Right lobe of liver (tissue), 4 donors: ENCODE measurements at regions not wholly inside any gene's neighbourhood (a gene's known extent, or its start where the extent isn't known, plus 50 kb on each side); places are given as distances from the start of the nearest gene placed in this dataset.

Experiments used
- CTCF ChIP-seq, 4 donors: fragments of 200-600 bp in 3 of 4; fragments of 450-650 bp in 1 of 4; IDR thresholded peaks; one replicate each; pipeline versions ENCODE4 v1.5.1 to v1.8.0; 2016 to 2022; ENCODE audit warnings: antibody characterized with exemption in 4 of 4, mild to moderate bottlenecking in 2 of 4
- POLR2A ChIP-seq: fragments of 450-650 bp; IDR thresholded peaks from one replicate; pipeline ENCODE4 v1.6.1; 2017; ENCODE audit warnings: antibody characterized with exemption, mild to moderate bottlenecking
- donor health status: DM: no; HTN: no; CAD: no.
- donor health status: DM: no; HTN: no; CAD: no.
- donor health status: DM: no; HTN: yes; CAD: no.

GRCh38 chr2:207428573-207428972 is 101.2 kb upstream of the CREB1 start:
- TF ChIP-seq POLR2A (no peak), CTCF (IDR thresholded peaks at IDR 0.05) (no peak)
